GM23338 (cell line): ENCODE measurements at regions not wholly inside any gene's neighbourhood (a gene's known extent, or its start where the extent isn't known, plus 50 kb on each side); places are given as distances from the start of the nearest gene placed in this dataset.

Experiments used
- CTCF ChIP-seq, 2 experiments: fragments of 200-600 bp in 1 of 2; sonication (generic) in 1 of 2; conservative IDR thresholded peaks; 2 replicates each; pipeline versions ENCODE4 v1.5.1 to v1.6.1; 2016 to 2017; ENCODE audit warnings: antibody characterized with exemption in 2 of 2, low read depth in 2 of 2, mild to moderate bottlenecking in 2 of 2, moderate library complexity in 1 of 2
- ETS1 ChIP-seq: IDR thresholded peaks from 2 replicates; pipeline ENCODE4 v1.6.1; 2016; ENCODE audit warnings: antibody characterized with exemption
- EZH2 ChIP-seq: fragments of 200-600 bp; sonication (generic); IDR thresholded peaks from one replicate; pipeline ENCODE4 v1.8.0; 2017; ENCODE audit warnings: antibody characterized with exemption, mild to moderate bottlenecking, low read depth; ENCODE audit not compliant: unreplicated experiment
- EZH2phosphoT487 ChIP-seq: fragments of 200-600 bp; sonication (generic); IDR thresholded peaks from one replicate; pipeline ENCODE4 v1.8.1; 2018; ENCODE audit warnings: antibody characterized with exemption; ENCODE audit not compliant: unreplicated experiment
- JUNB ChIP-seq: IDR thresholded peaks from one replicate; pipeline ENCODE4 v1.6.1; 2016; ENCODE audit warnings: antibody characterized with exemption; ENCODE audit not compliant: unreplicated experiment
- POLR2AphosphoS5 ChIP-seq: IDR thresholded peaks from 2 replicates; pipeline ENCODE4 v1.6.1; 2016; ENCODE audit warnings: antibody characterized with exemption, low read depth
- REST ChIP-seq: IDR thresholded peaks from one replicate; pipeline ENCODE4 v1.6.1; 2018; ENCODE audit warnings: antibody characterized with exemption; ENCODE audit not compliant: unreplicated experiment
- ZNF331 ChIP-seq: fragments of 250-450 bp; sonication (Bioruptor Pico); IDR thresholded peaks from 2 replicates; pipeline ENCODE4 v1.5.0; 2020; ENCODE audit warnings: low read depth, mild to moderate bottlenecking, moderate library complexity

GRCh38 chr15:55118344-55118870 is 78.3 kb downstream of the RSL24D1 start:
- TF ChIP-seq CTCF (conservative IDR thresholded peaks at IDR 0.05; ENCODE audit: low read depth in 2 of 2) (no peak), EZH2phosphoT487 (no peak), EZH2 (no peak), POLR2AphosphoS5 (no peak), ETS1 (no peak), REST (no peak), ZNF331 (CRISPR knock-in tag) (no peak), JUNB (no peak)
